Upper lobe of left lung (tissue), 4 donors: ENCODE measurements at regions not wholly inside any gene's neighbourhood (a gene's known extent, or its start where the extent isn't known, plus 50 kb on each side); places are given as distances from the start of the nearest gene placed in this dataset.

ENCODE experiments used
- EP300 ChIP-seq, 4 donors: sonication (generic); formaldehyde crosslinking; IDR thresholded peaks; one replicate each; pipeline ENCODE4 v1.5.1; 2017; ENCODE audit warnings: antibody characterized with exemption in 4 of 4, control low read depth in 2 of 4
- POLR2A ChIP-seq, 4 donors: fragments of 450-650 bp; IDR thresholded peaks; one replicate each; pipeline ENCODE4 v1.5.1; 2016 to 2017; ENCODE audit warnings: antibody characterized with exemption in 4 of 4, mild to moderate bottlenecking in 2 of 4
- TF ChIP-seq, protein P1 (sequence below), 6 experiments: fragments of 450-650 bp in 4 of 6; fragments of 200-600 bp in 2 of 6; sonication (generic) in 2 of 6; IDR thresholded peaks; one replicate each; pipeline ENCODE4 v1.5.1; 2016 to 2019; ENCODE audit warnings: antibody characterized with exemption in 6 of 6

DNA sequence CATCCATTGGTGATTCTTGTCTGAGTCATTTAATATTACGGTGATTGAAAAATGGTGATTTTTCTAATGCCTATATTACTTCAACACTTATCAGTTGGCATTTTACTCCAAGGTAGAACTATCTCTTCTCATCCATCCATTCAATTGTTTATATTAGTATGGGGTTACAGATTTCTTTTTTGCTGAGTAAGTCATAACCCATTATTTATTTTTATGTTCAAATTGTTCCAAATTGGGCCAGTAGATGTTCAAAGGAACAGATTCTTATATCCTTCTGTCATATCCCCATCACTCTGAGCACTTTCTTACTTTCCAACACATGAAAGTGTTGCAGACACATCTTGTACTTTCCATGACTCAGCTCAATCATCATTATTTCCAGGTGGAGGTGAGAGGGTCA is 466.8 kb upstream of the CAMK1G start:
- TF ChIP-seq, protein P1, sequence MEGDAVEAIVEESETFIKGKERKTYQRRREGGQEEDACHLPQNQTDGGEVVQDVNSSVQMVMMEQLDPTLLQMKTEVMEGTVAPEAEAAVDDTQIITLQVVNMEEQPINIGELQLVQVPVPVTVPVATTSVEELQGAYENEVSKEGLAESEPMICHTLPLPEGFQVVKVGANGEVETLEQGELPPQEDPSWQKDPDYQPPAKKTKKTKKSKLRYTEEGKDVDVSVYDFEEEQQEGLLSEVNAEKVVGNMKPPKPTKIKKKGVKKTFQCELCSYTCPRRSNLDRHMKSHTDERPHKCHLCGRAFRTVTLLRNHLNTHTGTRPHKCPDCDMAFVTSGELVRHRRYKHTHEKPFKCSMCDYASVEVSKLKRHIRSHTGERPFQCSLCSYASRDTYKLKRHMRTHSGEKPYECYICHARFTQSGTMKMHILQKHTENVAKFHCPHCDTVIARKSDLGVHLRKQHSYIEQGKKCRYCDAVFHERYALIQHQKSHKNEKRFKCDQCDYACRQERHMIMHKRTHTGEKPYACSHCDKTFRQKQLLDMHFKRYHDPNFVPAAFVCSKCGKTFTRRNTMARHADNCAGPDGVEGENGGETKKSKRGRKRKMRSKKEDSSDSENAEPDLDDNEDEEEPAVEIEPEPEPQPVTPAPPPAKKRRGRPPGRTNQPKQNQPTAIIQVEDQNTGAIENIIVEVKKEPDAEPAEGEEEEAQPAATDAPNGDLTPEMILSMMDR (IDR thresholded peaks at IDR 0.05), result no peak
- TF ChIP-seq POLR2A (IDR thresholded peaks at IDR 0.05), result no peak
- TF ChIP-seq EP300 (IDR thresholded peaks at IDR 0.05), result no peak
